Fibroblast of skin of abdomen (primary cell): ENCODE measurements at regions not wholly inside any gene's neighbourhood (a gene's known extent, or its start where the extent isn't known, plus 50 kb on each side); places are given as distances from the start of the nearest gene placed in this dataset.
"Not testable (repeated sequence)": the region's sequence is repeated elsewhere in the genome, so short reads cannot be mapped to it uniquely, and the experiment has no call there.

ENCODE experiments used
- DNase-seq: peaks from one replicate; pipeline ENCODE4 v3.0.0-alpha.2; 2013

GRCh38 chr22:46040471-46041465 is 63.8 kb upstream of the WNT7B start:
- DNase-seq = no peak

GRCh38 chr22:46041642-46042041 is 64.7 kb upstream of the WNT7B start:
- DNase-seq = no peak

DNA sequence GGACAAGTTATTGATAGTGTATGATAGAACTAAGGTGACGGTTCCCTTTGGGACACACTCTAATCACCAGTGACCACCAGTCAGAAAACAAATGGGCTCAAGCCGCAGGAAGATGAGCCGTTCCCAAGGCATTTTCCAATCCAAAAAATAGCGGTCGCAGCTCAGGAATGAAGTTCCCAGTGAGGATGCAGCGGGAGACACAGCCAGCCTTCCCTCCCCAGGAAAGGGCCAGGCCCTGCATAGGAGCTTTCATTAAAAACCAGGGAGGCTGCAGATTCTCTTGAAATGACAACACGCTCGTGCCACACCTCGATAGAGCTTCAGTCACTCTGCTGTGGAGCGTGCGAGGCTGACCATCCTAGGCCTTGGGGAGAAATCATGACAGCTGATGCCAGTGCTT is 65.8 kb upstream of the WNT7B start:
- peak; percentile 49 for DNase-seq

DNA sequence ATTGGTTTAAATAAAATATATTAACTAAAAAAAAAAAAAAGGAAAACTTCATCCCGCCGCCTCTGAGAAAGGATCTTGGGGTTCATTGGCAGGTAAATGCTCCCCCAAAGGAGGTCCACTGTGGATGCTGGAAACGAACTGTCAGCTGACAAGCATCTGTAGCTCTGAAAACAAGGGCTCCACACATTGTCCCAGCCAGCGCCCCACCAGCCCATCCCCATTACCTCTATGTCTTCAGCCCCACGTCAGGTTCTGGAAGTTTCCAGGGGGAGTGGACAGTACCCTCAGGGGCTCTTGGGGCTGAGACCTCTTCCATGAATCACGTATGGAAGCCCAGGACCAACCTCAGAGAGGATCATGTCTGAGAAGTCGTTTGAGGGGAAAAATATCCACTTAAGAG is 66.4 kb upstream of the WNT7B start:
- DNase-seq = no peak

DNA sequence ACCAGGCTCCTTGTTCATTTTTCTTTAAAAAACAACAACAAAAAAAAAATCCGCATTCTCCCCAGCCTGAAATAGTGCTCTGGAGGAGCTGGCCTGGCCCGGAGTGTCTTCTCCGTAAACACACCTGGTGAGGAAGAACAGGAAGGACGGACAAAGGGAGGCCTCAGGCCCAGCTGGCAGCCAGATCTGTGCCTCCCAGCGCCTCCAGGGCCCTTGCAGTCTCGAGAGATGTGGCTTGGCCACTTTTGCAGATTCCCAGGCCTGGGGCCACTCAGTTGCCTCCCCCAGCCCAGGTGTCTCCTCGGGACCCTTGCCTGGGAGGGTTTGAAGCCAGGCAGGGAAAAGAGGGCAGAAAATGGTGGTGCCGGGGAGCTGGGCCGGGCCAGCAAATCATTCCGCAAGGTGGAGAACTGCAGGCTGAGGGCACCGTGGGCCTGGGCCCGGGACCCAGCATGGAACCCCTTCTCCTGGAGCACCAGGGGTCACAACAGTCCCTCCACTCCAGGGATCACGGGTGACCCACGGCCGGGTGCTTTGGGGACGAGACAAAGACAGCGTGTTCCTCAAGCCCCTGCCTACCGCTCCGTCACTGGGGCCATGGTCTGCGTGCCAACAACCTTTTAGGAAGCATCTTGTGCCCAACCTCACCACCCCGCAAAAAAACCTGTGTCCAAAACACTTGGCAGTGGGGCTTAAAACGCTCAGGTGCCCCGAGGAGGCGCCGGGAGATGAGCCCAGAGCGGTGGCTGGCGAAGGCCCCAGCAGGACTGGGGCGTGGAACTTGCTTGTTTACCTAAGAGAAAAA is 67.1 kb upstream of the WNT7B start:
- DNase-seq = peak; percentile 37

- peak; percentile 35 for DNase-seq
These were observed 67.9 kb upstream of the WNT7B start for GRCh38 chr22:46044621-46045458.

- no peak for DNase-seq
These were observed 68.7 kb upstream of the WNT7B start for GRCh38 chr22:46045459-46046298.

DNA sequence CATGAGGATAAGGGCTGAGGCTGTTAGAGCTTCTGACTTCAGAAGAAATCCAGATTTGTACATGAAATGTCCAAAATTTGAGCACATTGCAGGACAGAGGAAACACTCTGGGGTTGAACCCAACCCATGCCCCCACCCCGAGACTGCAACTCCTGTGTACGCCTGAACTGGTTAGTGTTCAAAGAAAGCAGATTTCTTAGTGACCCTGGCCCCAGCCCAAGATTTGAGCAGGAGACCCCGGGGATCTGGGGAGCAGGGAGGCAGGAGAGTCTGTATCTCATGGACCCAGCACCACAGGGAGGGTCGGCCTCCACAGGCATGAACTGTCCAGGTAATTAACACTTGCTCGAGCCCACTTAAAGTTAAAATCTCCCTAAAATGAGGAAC is 69.3 kb upstream of the WNT7B start:
- DNase-seq = no peak

GRCh38 chr22:46047226-46047625 is 70.3 kb upstream of the WNT7B start:
- no peak for DNase-seq

GRCh38 chr22:46047841-46048595 is 71.1 kb upstream of the WNT7B start:
- DNase-seq = no peak

DNA sequence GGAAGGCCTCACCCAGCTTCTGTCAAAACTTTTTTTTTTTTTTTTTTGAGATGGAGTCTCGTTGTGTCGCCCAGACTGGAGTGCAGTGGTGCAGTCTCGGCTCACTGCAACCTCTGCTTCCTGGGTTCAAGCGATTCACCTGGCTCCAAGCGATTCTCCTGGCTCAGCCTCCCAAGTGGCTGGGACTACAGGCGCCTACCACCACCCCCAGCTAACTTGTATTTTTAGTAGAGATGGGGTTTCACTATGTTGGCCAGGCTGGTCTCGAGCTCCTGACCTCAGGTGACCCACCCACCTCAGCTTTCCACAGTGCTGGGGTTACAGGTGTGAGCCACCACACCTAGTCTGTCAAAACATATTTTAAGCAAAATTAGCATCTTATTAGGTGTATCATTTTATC is 71.7 kb upstream of the WNT7B start:
- not testable (repeated sequence) for DNase-seq

DNA sequence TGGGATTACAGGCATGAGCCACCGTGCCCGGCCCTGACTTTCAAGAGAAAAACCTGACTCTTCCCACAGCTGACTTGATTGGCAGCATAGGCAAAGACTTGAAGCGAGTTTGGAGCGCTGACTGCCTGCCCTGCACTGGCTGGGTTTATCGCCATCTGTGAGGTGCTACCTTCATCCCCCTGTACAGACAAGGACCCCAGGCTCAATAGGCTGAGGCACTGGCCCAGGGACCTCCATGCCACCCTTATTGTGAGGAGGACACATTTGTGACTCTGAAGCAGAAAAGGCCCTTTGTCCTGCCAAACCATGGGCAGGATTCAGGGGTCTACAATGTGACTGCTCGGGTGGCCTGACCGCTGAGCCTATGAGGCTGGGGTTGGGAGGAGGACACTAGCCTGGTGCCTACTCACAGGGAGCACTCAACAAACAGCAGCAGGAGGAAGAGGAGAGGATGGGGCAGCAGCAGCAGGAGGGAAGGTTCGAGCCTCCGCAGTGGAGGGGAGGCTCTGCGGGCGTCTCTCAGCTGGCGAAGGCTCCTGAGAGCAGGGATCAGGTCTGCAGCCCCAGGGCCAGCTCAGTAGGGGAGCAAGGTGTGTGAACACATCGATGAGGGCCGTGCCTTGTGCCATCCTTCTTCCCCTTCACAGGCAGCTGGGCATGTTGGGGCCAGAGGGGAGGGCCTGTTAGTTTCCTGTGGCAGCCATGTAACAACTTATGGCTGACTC is 72.9 kb upstream of the WNT7B start:
- no peak for DNase-seq

- no peak for DNase-seq
These were observed 73.5 kb upstream of the WNT7B start for GRCh38 chr22:46050451-46050845.

GRCh38 chr22:46050916-46051614 is 74.1 kb upstream of the WNT7B start:
- DNase-seq = no peak

GRCh38 chr22:46051646-46052045 is 74.7 kb upstream of the WNT7B start:
- DNase-seq = no peak

DNA sequence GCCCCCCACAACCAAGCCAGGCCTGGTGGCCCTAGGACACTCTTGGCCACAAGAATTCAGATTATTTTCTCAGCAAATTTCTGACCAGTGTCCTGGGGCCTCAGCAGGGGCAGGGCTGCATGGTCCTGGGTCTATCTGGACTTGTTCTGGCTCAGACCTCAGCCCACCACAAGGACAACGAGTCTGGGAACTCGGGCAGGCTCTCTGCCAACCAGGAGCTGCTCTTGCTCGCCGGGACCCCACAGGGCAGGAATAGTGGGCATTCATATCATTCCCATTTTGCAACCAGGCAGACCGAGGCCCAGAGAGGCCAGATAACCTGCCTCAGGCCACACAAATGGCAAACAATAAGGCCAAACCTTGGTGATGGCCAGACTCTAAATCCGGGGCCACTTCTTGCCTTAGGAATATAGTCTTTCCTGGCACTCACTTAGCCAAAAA is 75.4 kb upstream of the WNT7B start:
- no peak for DNase-seq

DNA sequence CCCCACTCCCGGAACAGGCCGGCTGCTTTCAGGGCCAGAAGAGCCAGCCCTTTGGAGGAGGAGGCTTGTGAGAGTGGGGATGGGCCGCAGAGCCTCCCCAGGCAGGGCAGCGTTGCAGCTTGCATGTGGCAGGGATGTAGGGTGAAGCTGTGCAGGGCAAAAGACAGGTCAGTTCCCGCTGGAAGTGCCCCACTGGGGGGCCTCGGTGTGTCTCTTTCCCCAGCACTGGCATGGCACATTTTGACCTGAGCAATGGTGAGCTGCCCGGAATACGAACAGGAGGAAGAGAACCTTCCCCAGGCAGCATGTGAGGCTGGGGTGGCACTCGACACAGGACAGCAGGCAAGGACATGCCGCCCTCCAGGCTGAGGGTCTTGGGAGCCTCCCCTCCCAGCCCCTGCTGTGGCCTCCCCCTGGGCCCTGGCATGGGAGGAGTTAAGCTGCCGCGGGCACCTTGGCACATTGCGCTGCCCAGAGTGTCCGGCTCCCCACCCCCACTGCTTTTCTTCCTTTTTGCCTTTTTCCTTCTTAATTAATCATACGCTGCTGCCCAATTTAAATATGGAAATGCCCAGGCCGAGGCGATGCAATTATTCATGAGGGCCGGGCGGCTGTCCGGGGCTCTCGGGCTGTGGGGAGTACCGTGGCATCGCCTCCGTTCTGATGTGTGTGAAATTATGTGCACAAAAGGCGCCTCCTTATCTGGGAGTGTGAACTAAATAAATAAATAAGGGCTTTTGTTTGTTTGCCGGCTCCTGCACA is 76.0 kb upstream of the WNT7B start:
- no peak for DNase-seq

- peak; percentile 61 for DNase-seq
These were observed 76.7 kb upstream of the WNT7B start for GRCh38 chr22:46053563-46054090.
